ENCODE measurements at regions not wholly inside any gene's neighbourhood (a gene's known extent, or its start where the extent isn't known, plus 50 kb on each side); places are given as distances from the start of the nearest gene placed in this dataset.

DNA sequence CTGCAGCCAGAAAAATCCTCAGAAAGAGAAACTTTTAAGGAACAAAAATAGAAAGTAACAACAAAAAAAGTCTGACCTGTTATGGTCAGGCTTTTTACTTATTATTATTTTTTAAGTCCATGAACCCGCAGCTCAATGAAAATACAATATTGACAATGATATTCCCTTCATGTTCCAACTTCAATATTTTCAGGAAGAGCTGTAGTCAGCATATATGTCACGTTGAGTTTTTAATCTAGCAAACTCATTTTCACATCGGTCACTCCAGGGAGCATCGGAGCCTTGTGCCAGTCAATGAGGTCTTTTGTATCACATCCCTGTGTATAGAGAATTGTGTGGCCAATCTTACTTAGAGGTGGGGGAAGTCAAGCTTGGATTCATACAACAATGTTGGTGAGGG, 568.4 kb upstream of the GCFC2 start:
- no peak for DNase-seq (ENCODE audit: low read depth)
- Histone ChIP-seq H3K36me3 (ENCODE audit: control insufficient read depth, insufficient read depth, low read length) (no peaks in the 10 kb centered on the region), H3K4me3 (ENCODE audit: low read depth, low read length) (no peak overlapping the region), H3K27me3 (ENCODE audit: control insufficient read depth, insufficient read depth, low read length) (no peaks in the 10 kb centered on the region)
- ChIA-PET POLR2A (no interaction called here), CTCF (no interaction called here)
- TF ChIP-seq CTCF (IDR thresholded peaks at IDR 0.05; ENCODE audit: insufficient read depth, low read depth, low read length) = no peak

- no peak overlapping the region for H3K4me3 ChIP-seq (ENCODE audit: low read depth, low read length)
- no peaks in the 10 kb centered on the region for H3K36me3 ChIP-seq (ENCODE audit: control insufficient read depth, insufficient read depth, low read length)
- H3K27me3 ChIP-seq (ENCODE audit: control insufficient read depth, insufficient read depth, low read length) = no peaks in the 10 kb centered on the region
- no peak for TF ChIP-seq CTCF (IDR thresholded peaks at IDR 0.05; ENCODE audit: insufficient read depth, low read depth, low read length)
- DNase-seq (ENCODE audit: low read depth) = no peak
- ChIA-PET CTCF (no interaction called here), POLR2A (no interaction called here)
Measured at GRCh38 chr2:76275788-76276187, 565.1 kb upstream of the GCFC2 start.

GRCh38 chr2:76274676-76275075, 564.0 kb upstream of the GCFC2 start:
- no peaks in the 10 kb centered on the region for H3K36me3 ChIP-seq (ENCODE audit: control insufficient read depth, insufficient read depth, low read length)
- no peak for DNase-seq (ENCODE audit: low read depth)
- POLR2A ChIA-PET = no interaction called here
- no peak overlapping the region for H3K4me3 ChIP-seq (ENCODE audit: low read depth, low read length)
- no peak for TF ChIP-seq CTCF (IDR thresholded peaks at IDR 0.05; ENCODE audit: insufficient read depth, low read depth, low read length)
- H3K27me3 ChIP-seq (ENCODE audit: control insufficient read depth, insufficient read depth, low read length) = no peaks in the 10 kb centered on the region
- CTCF ChIA-PET = no interaction called here

DNA sequence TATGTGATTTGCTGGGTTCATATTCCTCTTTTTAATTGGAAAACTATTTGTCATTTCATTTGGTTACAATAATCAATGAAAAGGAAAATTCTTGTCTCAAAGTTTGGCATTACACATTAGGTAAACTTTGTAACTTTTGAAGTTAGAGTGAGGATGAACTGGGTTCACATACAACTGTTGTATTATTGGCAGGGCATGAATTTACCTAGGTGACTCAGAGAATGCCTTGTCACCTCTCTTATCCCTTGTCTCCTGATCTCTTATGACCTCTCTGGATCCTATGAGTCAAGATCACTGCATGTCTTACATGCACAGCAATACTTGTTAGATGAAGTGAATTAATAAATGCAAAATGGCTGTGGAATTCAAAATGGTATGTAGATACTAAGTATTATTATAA, 563.4 kb upstream of the GCFC2 start:
- POLR2A ChIA-PET = no interaction called here
- H3K27me3 ChIP-seq (ENCODE audit: control insufficient read depth, insufficient read depth, low read length) = no peaks in the 10 kb centered on the region
- TF ChIP-seq CTCF (IDR thresholded peaks at IDR 0.05; ENCODE audit: insufficient read depth, low read depth, low read length) = no peak
- H3K4me3 ChIP-seq (ENCODE audit: low read depth, low read length) = no peak overlapping the region
- no peaks in the 10 kb centered on the region for H3K36me3 ChIP-seq (ENCODE audit: control insufficient read depth, insufficient read depth, low read length)
- no peak for DNase-seq (ENCODE audit: low read depth)
- CTCF ChIA-PET = no interaction called here

DNA sequence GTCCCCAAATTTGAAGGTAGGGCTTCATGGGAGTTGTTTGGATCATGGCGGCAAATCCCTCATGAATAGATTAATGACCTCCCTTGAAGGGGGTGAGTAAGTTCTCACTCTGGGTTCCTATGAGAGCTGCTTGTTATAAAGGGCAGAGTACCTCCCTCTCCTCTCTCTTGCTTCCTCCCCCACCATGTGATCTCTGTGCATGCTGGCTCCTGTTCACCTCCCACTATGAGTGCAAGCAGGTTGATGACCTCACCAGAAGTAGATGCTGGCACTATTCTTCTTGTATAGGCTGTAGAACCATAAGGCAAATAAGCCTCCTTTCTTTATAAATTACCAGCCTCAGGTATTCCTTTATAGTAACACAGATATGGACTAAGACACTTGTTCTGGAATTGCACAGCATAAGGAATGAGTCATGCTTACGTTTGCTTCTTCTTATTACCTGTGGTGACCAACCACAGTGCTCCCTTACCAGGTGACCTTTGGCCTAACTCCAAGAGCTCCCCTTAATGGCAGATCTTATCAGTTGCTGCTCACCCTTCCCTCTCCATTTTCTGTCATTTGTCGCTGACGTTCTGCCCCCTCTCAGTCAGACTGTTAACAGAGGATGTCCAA, 559.5 kb upstream of the GCFC2 start:
- POLR2A ChIA-PET = no interaction called here
- no peaks in the 10 kb centered on the region for H3K36me3 ChIP-seq (ENCODE audit: control insufficient read depth, insufficient read depth, low read length)
- CTCF ChIA-PET = no interaction called here
- H3K27me3 ChIP-seq (ENCODE audit: control insufficient read depth, insufficient read depth, low read length) = no peaks in the 10 kb centered on the region
- TF ChIP-seq CTCF (IDR thresholded peaks at IDR 0.05; ENCODE audit: insufficient read depth, low read depth, low read length) = no peak
- DNase-seq (ENCODE audit: low read depth) = no peak
- H3K4me3 ChIP-seq (ENCODE audit: low read depth, low read length) = no peak overlapping the region

Data from BJ (cell line).